UCSD-AML1 (cell line): ENCODE measurements at regions not wholly inside any gene's neighbourhood (a gene's known extent, or its start where the extent isn't known, plus 50 kb on each side); places are given as distances from the start of the nearest gene placed in this dataset.

Experiments used
- DNase-seq: peaks from one replicate; lab custom pipeline; 2025; ENCODE audit not compliant: unreplicated experiment; lab: John Stamatoyannopoulos, UW

DNA sequence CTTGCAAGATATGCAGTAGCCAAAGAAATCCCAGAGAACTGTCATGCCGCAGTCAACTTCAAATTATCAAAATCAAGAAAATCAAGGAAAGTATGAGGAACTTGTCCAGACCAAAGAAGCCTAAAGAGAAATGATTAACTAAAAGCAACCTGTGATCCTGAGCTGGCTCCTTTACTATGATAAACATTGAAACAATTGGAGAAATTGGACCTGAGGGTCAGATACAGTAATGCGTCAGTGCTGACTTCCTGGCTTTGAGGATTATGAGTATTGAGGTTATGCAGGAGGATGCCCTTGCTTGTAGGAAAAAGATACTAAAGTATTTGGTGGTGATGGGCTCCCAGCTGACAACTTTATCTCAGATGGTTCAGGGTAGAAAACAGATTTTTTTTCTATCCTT lies 324.7 kb upstream of the AKR1E2 start:
- DNase-seq = no peak

DNA sequence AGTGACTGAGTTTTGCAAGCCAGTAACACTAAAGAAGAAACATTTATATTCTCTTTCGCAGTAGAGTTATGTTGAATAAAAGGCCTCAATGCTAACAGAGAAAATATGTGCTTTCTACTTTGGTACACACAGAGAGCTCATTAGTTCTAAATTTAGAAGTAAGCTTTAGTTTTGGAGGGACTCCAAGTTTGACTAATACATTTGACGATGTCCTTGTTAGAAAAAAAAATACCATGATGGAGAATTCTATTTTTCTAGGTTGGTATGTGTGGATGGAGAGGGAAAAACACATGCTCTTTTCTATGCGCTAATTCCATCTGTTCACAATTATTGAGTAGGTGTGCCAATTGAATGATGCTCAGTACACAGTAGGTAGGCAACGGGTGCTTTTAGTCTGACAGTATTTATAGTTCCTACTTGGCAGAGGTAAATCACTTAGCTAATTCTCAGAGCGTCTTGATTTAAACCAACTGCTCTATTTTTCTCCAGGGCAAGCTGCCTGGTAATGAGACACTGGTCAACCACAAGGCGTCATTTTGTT lies 327.2 kb upstream of the AKR1E2 start:
- no peak for DNase-seq

DNA sequence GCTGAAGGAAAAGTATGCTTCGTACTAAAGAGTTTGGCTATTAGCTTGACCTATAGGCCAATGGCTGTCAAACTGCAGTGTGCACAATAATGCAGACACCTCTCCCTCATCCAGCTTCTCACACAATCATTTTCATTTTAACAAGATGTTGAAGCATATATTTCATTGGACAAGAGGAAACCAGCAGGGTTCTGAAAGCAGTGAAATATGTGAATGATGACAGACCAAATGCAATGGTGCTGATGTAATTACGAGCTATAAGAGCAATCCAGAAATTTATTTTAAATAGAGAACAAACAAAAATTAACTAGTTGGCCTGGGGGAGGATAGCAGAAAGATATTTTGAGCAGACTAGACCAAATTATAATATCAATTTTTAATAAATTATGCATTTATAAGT lies 331.5 kb upstream of the AKR1E2 start:
- DNase-seq = no peak

DNA sequence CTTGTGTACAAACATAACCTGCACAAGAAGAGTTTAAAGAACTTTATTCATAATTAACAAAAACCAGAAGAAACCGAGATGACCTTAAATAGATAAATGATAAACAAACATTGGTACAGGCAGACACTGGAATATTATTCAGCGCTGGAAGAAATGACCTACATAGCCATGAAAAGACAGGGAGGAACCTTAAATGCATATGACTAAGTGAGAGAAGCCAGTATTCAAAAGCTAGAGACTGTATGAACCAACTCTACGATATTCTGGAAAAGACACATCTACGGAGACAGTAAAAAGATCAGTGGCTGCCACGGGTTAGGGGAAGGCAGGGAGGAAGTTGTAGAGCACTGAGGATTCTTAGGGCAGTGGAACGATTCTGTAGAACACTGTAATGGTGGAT lies 333.8 kb upstream of the AKR1E2 start:
- no peak for DNase-seq

DNA sequence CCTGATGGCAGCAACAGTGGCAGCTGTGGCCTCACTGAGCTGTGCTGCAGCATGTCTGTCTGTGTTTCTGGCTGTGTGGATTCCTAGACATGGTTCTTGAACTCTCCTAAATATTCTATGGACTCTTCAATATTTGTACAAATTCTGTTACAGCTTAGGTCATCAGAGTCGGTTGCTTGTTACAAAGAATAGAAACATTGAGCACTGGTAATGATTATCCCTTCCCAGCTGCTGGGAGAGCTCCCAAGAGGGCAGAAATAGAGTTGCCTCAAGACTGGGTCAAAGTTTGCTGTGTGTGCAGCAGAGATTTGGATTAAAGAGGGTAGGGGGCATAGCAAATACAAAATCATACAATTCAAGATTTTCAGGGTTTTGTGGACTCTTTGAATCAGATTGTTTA lies 337.1 kb upstream of the AKR1E2 start:
- DNase-seq = no peak

DNA sequence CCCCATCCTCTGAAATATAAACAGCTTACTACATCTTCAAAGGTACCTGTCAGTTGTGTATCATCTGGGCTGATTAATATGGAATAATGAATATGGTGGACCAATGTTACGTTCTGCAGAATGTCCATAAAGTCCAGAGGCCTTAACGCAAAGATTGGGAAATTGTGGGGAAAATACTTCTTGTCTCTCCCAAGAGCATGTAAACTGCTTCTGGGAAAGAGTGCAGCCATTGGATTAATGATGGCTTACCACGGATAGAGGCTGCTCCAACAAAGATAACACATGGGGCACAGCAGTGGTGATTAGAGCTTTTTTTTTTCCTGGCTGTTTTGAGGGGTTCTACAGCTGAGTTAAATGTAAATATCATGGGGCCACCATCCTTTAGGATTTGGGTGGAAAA lies 340.4 kb upstream of the AKR1E2 start:
- DNase-seq = no peak

DNA sequence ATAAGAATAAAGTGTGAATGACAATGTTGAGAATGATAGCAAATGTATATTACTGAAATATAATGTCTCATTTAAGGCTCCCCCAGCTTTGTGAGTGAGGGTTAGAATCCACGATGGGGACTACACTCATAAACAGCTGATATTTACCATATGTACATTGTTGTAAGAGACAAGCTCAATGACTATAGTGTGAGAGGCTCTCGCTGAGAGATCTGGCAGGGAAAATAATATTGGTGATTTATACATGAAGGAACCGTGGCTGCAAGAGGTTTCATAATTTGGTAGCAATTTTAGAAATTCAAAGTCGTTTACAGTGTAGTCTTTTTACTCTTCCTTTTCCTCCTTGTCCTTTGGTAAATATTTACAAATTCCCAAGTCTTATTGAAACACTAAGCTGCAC lies 342.2 kb upstream of the AKR1E2 start:
- DNase-seq = no peak

DNA sequence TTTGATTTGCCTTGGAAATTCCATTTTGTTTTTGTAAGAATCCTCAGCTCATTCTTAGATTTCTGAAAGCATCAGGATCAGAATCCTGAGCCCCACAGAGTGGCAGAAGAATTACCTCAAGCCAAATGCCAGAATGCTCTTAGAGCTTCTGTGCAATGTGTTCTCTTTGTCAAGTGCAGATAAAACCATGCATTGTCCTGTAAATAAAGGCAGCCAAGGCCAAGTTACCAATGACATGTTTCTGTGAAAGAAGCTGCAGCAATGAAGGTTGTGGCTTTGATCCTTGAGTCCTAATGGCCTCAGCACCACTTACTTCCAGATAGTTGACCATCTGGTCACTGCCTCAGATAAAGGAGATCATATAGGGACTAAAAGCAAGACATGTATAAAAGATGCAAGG lies 343.3 kb upstream of the AKR1E2 start:
- no peak for DNase-seq

DNA sequence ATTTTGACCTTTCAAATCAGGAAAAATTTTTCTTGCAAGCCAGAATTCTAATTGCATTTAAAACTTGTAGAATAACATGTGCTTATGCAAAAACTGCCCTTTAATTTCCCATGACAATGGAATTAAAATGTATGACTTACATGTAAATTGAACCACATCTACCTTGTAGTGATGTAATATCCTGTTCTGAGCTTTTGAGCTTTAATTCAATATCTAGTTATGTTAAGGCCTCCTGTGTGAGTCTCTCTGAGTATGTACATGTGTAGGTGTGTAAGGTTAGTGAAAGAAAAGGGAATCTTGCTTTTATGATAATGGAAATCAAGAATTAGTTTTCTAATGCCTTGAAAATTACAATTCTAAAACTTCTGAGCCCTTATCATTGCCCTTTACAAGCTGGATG lies 344.8 kb upstream of the AKR1E2 start:
- no peak for DNase-seq

DNA sequence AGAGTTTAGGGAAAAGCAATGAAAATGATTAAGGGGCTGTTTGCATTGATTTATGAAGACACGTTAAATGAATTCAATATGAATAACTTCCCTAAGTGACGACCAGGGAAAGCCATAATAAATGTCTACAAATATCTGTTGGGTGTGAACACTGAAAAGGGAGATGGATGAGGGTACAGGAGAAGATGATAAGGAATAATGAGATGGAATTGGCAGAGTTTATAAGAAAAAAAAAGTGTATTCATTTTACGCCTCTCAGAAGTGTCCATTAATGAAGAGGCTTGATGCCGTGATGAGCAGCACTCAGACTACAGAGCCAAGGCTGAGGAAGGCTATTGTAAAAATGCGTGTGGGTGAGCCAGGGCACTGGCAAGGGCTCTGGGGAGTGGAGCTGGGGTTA lies 346.7 kb upstream of the AKR1E2 start:
- no peak for DNase-seq

DNA sequence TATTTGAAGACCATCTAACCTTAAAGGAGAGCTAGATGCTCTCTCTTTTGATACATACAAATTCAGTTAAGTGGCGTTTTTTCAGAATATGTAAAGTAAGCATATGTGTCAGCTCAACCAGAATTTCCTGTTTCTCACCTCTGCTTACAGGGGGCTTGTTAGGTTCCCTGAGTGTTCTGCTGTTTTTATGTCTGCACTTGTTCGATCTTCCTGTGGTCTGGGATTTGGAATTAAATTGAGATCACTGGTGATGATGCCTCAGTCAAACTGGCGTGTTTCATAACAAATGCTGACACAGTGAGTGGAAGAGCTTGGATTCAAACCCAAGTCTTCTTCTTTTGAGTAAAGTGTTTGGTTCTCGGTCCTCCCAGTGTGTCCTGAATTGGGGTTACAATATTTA lies 348.3 kb upstream of the AKR1E2 start:
- DNase-seq = no peak

DNA sequence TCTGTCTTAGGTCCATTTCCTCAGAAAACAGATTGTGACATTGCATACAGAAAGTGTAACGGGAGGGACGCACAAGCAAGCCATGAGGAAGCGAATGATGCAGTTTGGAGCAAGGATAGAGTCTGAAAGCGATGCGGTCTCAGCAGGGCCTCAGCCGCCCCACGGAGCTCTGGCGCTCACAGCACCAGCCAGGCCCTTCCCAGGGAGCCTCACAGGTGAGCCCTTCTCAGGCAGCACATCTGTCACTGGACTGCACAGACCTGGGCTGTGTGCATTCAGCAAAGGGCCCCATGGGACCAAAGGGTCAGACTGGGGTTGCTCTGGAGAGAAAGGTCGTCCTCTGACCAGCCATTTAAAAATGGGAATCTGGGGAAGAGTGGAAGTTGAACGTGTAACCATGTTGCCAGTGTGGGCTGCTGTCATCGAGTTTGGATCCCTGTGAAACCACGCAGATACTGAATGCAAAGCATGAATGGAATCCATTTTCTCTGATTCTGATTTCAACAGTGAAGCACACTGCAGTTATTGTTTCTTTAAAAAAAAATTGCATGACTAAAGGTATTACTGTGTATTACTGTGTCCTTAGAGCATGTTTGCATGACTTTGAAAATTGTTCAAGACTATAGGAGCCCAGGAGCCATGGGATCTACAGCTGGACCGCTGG lies 350.0 kb upstream of the AKR1E2 start:
- DNase-seq = no peak

DNA sequence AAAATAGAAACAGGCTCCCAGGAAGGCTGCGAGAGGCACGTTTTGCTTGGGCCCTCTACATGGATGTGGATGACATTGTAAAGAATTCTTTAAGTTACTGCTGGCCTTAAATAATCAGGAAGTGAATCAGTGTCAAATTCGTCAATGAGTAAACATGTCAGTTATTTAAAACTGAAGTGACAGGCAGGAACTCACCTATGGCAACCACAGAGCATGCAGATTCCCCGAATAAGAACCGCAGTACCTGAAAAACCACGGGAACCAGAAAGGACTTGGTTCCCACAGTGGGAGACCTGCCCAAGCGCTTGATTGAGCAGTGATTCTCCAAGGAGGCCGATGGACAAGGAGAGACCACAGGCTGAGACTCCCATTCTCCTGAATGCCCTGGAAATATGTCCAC lies 351.2 kb upstream of the AKR1E2 start:
- DNase-seq = no peak

DNA sequence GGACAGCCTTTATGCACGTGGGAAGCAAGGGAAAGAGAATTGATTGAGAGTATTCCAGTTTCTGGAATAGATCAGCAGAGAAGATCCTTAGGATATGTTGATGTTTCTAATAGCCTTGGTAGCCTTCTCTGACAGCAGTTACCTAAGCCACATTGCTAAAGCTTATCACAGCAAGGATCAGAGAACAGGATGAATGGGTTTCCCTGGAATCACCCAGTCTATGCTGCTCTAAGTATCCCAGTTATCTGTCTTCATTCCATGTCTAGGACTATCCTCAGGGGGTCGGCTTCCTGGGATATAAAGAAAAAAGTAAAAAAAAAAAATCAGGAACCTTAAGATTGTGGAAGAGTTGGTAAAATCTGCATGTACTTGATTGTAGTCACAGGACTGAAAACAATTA lies 352.0 kb upstream of the AKR1E2 start:
- no peak for DNase-seq

DNA sequence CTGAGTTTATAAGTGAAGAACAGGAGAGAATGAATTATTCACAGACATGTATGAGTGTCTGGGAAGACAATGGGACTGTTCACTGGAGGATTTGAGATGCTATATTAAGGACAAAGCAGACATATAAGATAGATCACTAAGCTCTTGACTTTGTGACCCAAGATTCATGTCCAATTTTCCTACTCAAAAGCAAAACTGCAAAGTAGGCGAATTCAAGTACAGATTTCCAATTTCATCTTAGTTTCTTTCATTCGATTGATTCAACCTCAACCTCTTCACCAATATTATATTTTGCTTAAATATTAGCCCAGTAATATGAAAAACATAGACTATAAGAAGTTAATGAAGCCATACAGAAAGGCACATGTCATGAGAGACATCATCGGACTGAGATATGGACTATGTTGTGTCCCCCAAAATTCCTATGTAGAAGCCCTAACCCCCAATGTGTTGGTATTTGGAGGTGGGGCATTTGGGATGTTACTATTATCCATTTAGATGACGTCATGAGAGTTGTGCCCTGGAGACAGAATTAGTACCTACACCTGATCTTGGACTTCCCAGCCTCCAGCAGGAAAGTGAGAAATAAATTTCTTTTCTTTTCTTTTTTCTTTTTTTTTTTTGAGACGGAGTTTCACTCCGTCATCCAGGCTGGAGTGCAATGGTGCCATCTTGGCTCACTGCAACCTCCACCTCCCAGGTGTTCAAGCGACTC lies 353.7 kb upstream of the AKR1E2 start:
- no peak for DNase-seq

DNA sequence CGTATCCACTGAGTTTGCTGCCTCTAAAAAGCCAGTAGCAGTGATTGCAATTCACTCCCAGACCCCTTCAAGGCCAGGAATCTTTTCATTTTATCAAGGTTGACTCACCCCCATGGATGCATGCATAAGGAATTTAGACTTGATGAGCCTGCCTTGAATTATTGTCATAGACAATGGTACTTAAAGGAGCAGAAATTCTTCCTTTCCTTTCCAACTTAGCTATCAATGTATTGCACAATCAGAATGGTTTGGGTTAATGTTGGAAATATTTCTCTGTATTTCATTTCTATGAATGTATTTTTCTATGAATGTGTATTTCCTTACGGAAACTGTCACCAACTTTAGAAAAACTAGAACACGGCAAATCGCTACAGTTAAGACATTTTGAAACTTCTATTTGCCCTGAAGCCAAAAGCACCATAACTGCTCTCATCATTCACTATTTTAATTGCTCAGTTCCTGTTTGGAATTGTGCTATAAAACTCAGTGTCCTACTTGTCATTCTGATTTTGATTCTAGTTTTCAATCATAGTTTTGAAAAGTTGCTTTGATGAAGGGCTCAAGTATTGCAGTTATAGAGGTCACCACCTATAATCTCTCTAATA lies 355.7 kb upstream of the AKR1E2 start:
- DNase-seq = no peak

DNA sequence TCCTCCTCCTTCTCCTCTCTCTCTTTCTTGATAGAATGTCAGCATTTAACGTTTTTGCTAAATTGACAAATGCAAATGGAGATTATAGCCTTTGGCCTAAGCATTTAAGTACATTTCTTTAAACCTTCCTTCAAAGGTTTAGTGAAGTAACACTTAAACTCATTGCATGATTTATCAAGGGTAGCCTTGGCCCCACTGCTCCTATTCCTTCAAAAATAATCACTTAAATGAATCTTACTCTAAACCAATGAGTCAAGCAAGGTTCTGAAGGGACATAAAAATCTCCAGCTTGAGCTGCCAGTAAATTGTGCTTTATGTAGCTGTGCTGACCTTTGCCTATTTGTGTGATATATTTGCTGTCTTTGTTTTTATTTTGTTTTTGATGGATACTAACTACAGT lies 358.5 kb upstream of the AKR1E2 start:
- DNase-seq = no peak

DNA sequence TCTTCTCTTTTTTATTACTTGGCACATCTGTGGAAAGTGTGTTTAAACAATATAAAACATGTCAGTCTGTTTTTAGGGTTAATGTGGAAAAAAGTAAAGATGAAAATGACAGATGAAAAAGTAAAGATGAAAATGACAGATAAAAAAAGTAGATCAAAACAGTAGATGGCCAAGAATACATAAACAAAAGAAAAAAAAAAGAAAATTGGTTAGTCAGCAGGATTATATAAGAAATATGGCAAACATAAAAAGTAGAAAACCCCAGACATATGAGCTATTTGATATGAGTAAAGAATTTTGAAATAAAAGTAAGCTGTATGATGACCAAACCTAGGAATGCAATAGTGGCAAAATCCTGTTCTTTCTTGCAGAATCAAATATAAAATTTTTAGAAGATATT lies 365.7 kb upstream of the AKR1E2 start:
- no peak for DNase-seq

DNA sequence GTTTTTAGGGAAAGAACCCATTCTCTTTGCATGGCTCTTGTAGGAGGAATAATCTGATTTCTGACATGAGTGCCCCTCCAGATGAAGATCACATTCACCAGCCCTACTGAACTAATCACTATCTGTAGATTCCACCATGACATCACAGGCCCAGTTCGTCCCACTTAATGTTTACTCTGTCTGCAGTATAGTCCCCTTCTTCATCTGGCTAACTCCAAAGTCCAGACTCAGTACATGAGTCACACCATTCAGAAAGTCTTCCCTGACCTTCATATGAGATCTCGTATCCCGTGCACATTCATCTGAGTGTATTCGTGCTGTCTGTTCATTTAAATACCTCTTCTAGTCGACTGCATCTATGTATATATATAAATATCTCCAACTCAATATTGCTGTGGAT lies 366.5 kb upstream of the AKR1E2 start:
- DNase-seq = no peak

DNA sequence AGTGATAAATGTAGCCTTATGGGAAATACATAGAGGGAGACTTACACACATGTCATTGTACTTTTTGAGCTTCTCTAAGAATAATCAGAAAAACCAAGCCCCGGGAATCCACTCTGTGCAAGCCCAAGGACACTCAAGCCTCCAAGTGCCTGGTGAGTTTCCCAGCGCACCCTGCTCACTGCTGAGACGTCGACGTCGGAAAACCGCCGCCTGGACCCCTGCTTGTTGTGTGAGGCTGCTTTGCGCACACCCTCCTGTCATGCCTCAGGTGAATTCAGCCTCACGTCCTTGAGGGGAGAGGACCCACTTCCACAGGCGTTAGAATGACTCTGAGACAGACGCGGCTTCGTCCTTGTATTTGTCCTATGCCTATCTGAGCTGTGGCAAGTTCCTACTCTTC lies 368.4 kb upstream of the AKR1E2 start:
- no peak for DNase-seq

DNA sequence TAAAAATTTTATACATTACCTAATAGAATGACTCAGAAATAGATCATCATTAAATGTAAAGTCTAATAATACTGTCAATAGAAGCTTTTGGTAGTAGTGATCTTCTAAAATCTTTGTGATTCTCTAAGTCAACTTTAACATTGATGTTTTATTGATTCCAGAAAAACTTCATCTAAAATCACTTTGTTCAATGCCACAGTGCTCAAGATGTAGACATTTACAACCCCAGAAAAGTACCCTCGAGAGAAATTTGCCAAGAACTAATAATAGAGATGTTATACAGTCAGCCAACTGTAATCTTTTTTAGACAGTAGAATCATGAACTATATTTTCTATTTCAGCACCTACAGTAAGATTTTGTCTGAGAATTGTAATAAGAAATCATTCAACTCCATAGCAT lies 369.2 kb upstream of the AKR1E2 start:
- DNase-seq = no peak

DNA sequence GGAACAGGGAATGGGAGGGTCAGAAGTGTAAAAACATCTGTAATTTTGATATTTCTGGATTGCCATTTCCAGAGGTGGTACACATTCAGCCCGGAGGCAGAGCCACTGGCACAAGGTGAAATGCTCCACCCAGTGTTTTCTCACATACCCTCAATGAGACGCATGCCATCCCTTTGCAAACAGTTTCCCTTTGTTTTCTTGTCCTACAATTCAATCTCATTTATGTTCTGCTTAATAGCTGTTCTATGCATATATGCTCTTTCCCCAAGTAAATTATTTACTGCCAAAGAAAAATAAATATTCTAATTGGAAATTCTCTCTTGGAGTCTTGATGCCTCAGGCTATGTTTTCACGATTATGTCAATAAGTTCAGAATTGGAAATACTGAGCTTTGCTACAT lies 369.7 kb upstream of the AKR1E2 start:
- no peak for DNase-seq
